Activated CD4-positive, alpha-beta T cell treated with anti-CD3 and anti-CD28 coated beads, Interleukin-2, Interleukin-6, amounts not matched to agents 100 ng/mL and 50 ng/mL, durations not matched to agents 16 hours and 8 hours (primary cell): ENCODE measurements at regions not wholly inside any gene's neighbourhood (a gene's known extent, or its start where the extent isn't known, plus 50 kb on each side); places are given as distances from the start of the nearest gene placed in this dataset.
"Not testable (repeated sequence)": the region's sequence is repeated elsewhere in the genome, so short reads cannot be mapped to it uniquely, and the experiment has no call there.

Experiments used
- DNase-seq: peaks from one replicate; pipeline ENCODE4 v3.0.0-alpha.2; 2020

- no peak for DNase-seq
These were observed 154.1 kb upstream of the TAS2R1 start for GRCh38 chr5:9784231-9784630.

GRCh38 chr5:9782826-9783560 lies 152.8 kb upstream of the TAS2R1 start:
- DNase-seq = no peak

- DNase-seq = no peak
These were observed 151.7 kb upstream of the TAS2R1 start for GRCh38 chr5:9781890-9782289.

GRCh38 chr5:9781275-9781674 lies 151.1 kb upstream of the TAS2R1 start:
- no peak for DNase-seq

- no peak for DNase-seq
These were observed 150.3 kb upstream of the TAS2R1 start for GRCh38 chr5:9780501-9780900.

GRCh38 chr5:9776525-9776924 lies 146.4 kb upstream of the TAS2R1 start:
- no peak for DNase-seq

GRCh38 chr5:9775339-9775738 lies 145.2 kb upstream of the TAS2R1 start:
- no peak for DNase-seq

- DNase-seq = no peak
These were observed 144.4 kb upstream of the TAS2R1 start for GRCh38 chr5:9774472-9775079.

GRCh38 chr5:9771079-9771478 lies 140.9 kb upstream of the TAS2R1 start:
- no peak for DNase-seq

- DNase-seq = no peak
These were observed 136.4 kb upstream of the TAS2R1 start for GRCh38 chr5:9766581-9766980.

GRCh38 chr5:9765419-9766140 lies 135.4 kb upstream of the TAS2R1 start:
- DNase-seq = no peak

GRCh38 chr5:9761706-9762105 lies 131.6 kb upstream of the TAS2R1 start:
- no peak for DNase-seq

- not testable (repeated sequence) for DNase-seq
These were observed 122.5 kb upstream of the TAS2R1 start for GRCh38 chr5:9752670-9753069.

GRCh38 chr5:9743507-9743906 lies 113.4 kb upstream of the TAS2R1 start:
- no peak for DNase-seq

- DNase-seq = no peak
These were observed 112.7 kb upstream of the TAS2R1 start for GRCh38 chr5:9742848-9743247.

GRCh38 chr5:9739135-9739534 lies 109.0 kb upstream of the TAS2R1 start:
- no peak for DNase-seq

GRCh38 chr5:9737265-9737664 lies 107.1 kb upstream of the TAS2R1 start:
- DNase-seq = no peak

GRCh38 chr5:9733486-9733885 lies 103.3 kb upstream of the TAS2R1 start:
- DNase-seq = no peak

GRCh38 chr5:9731159-9731558 lies 101.0 kb upstream of the TAS2R1 start:
- no peak for DNase-seq

GRCh38 chr5:9728261-9728660 lies 98.1 kb upstream of the TAS2R1 start:
- no peak for DNase-seq

- no peak for DNase-seq
These were observed 96.8 kb upstream of the TAS2R1 start for GRCh38 chr5:9726931-9727330.

GRCh38 chr5:9725265-9725664 lies 95.1 kb upstream of the TAS2R1 start:
- DNase-seq = not testable (repeated sequence)

GRCh38 chr5:9724707-9725106 lies 94.6 kb upstream of the TAS2R1 start:
- no peak for DNase-seq

- no peak for DNase-seq
These were observed 92.5 kb upstream of the TAS2R1 start for GRCh38 chr5:9722601-9723180.
